Frontal cortex (tissue), 3 donors: ENCODE measurements at regions not wholly inside any gene's neighbourhood (a gene's known extent, or its start where the extent isn't known, plus 50 kb on each side); places are given as distances from the start of the nearest gene placed in this dataset.

Source experiments
- DNase-seq, 2 donors: peaks; one replicate each; pipeline ENCODE4 v3.0.0; 2012; ENCODE audit warnings: low spot score in 2 of 2
- FAIRE-seq: peaks from 2 replicates; lab custom pipeline; 2012; peaks lifted over from hg19 to GRCh38; lab: Jason Lieb, UNC
- donor health status: control.
- donor health status: control.
- donor health status: control.

DNA sequence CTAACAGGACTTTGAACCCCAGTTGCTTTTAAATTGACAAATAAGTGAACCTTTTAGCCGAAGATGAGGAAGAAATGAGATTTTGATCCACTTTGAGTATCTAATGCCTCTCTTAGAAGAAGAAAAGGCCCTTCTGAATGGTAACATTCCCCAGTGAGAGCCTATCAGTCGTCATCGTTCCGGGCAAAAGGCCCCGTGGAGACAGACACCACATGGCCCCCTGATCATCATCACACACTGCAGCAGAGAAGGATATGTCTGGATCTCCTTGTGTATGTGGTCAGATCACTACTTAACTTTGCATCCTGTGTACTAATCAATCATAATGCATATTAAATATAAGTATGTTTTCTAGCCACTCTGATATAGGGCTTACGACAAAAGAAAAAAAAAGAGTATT, 87.3 kb upstream of the SMYD2 start:
- FAIRE-seq (no peak), DNase-seq (no peak)

DNA sequence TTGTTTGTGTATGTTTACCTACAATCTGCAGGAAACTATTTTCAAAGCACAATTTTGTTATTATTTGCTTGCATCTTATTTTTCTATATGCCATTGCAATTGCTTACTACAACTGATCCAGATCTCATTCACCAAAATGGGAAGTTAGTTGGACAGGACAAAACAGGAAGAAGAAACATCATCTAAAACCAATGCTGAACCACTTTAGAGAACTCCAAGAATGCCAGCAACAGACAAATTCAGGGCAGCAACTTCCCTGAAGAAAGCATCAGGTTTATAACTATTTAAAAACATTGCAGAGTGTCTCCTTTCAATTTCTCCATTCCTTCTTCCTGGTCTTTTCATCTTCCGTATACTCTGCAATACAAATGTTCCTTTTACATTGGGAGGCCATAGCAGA, 82.4 kb upstream of the SMYD2 start:
- DNase-seq (no peak), FAIRE-seq (no peak)

DNA sequence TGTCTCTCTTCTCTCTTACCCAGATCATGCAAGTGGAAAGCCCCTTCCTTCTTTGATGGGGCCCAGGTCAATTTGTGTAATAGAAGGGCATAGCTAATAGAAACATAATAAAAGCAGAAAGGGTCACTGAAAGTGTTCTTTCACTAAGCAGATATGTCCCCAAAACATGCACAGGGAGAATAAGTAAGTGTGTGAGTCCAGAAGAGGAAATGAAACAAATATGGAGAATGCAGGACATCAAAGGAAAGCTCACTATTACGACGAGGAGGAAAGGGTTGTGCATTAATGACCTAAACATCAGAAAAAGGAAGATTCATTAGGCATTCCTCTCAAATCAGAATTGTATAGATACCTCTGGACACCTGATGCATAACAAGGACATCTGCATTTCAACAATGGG, 81.4 kb upstream of the SMYD2 start:
- DNase-seq (no peak), FAIRE-seq (no peak)

DNA sequence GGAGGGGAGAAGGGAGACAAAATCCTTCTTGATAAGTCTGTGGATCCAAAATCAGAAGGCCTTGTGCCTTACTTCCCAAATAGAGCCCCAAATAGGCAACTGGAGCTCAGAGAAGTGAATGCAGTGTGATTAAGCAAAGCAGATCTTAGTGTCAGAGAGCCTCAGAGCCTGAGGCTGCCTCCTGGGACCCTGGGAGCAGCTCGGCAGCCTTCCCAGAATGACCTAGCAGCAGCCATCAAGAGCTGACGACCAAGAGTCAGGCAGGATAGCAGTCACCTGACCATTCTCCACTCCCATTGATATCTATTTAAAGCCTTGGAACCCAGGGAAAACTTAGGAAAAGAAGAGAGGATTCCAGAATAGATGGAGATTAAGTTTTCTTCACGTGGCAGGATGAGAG, 78.0 kb upstream of the SMYD2 start:
- DNase-seq (no peak), FAIRE-seq (no peak)

DNA sequence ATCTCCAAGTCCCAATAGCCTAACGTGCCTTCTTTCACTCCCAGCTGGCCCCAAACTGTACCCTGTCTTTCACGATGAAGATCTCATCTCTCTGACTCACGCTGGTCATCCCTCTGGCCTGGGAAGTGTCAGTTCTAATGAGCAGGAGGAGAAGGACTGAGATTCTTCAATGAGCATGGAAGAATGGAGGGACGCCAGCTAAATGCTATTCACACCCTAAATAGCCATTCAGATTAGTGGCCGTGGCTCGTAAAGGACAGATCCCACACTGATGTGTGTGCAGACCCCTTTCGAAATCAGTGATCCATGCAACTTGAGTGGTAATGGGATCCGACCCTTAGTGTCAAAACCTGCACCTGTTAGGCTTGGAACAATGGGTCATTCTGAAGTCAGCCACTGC, 75.9 kb upstream of the SMYD2 start:
- FAIRE-seq: no peak
- no peak for DNase-seq

DNA sequence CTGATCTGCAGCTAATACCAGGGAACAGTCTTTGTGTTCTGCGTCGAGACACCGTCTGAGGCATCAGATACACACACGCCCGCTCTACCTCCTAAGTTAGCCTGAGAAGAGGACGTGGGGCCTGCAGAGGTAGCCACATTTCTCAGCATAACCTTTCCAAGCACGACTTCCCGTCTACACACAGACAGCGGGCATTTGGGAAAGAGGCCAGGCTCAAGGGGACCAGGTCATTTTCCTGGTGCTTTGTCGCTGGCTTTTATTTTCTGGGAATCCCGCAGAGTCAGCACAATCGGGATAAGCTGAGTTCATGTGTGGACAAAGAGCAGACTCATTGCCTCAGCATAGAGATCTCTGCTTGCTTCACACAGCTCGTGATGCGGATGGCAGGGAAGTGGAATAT, 72.5 kb upstream of the SMYD2 start:
- DNase-seq (no peak), FAIRE-seq (no peak)

DNA sequence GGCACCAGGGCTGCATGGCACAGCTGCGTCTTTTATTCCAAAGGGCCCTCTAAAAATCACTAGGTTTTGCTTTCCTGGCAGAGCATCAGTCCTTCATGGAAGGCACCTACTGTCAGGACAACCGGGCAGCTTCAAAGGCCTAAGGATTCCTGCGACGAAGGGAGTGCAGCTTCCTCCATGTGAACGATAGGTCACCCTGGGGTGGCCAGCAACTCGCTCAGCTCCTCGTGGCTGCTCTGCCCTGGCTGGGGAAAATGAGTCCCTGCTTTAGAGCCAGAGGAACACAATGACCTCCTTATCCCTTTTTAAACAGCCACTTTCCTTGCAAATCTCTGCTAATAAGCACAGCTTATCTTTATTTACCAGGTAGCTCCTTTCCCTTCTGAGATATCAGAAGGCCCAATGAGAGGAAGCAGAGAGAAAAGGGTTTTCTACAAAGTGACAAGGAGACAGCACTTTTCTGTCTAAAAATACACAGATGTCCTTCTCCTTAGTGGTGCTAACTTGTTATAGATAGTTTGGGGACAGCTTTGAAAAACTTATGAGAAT, 71.6 kb upstream of the SMYD2 start:
- FAIRE-seq: no peak
- no peak for DNase-seq

DNA sequence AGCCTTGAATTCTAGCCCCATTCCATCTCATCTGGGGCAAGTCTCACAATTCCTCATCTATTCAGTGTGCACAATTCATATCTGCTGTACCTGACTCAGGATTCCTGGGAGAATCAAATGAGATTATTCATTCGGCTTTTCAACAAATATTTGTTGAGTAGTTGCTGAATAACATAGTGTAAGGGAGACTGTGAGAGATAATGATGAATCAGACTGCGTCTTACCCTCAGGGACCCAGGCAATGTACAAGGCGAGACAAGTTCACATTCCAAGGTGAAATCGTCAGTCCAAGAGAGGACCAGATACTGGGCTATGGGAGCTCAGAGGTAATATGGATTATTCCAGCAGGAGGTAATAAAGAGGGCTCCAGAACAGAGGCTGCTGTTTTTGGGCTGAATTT, 67.8 kb upstream of the SMYD2 start:
- DNase-seq (no peak), FAIRE-seq (no peak)

DNA sequence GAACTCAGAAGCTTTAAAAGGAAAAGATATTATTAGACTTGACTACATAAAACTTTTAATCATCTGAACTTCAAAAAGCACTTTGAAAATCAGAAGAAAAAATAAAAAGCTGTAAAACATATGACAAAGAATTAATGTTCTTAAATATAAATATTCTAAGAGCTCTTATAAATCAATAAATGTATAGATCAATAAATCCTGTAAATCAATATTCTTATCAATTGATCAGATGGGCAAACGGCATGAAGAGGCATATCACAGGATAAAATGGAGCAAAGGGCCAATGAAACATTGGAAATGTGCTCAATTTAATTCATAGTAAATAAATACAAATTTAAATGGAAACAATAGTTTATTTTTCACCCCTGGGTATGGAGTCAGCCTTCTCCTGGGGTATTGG, 66.1 kb upstream of the SMYD2 start:
- no peak for DNase-seq
- no peak for FAIRE-seq

DNA sequence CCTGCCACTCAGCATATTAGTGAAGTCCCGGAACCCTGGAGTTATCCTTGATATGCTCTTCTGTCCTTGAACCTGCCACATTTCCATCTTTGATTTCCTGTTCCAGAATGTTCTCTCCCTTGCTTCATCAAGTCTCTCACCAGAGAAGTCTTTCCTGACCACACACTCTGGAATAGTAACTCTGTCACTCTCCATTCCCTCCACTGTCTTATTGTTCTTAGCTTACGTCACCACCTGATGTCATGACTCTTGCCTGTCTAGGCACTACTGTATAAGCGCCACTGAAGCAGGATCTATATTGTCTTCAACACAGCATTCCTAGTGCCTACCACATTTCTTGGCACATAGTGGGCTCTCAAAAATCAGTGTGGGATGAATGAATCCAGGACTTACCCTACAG, 65.4 kb upstream of the SMYD2 start:
- no peak for FAIRE-seq
- DNase-seq: no peak

DNA sequence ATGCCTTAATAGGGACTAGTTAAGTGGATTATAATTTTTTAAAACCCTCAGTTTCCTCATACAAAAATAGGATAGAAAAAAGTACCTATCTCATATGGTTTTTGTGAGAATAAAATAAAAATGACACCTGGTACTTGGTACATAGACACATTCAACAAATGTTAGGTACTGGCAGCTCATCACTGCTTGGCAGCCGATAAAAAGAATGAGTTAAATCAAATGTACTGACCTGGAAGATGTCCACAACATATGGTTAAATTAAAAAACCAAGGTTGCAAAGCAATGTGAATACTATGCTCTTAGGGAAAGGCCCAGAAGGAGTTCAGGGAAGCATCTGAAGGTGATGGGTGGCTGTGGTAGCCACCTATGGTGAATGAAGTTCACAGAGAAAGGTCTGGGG, 64.9 kb upstream of the SMYD2 start:
- FAIRE-seq: no peak
- no peak for DNase-seq

DNA sequence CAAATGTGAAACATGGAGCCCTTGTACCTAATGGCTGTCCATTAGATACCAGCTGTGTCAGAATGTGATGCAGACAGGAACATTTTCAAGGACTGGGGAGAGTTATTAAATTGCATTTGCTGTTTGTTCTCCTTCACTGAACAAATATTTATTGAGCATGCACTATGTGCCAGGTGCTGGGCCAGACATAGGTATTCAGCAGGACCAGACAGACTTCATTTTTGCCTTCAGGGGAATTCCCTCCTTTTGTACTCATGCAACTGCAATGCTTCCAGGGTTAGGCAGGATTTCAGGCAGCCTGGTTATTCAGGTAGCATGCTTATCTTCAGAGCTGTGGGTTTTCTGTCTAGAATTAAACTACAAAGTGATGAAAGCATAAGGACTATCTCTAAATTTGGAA, 64.2 kb upstream of the SMYD2 start:
- no peak for FAIRE-seq

DNA sequence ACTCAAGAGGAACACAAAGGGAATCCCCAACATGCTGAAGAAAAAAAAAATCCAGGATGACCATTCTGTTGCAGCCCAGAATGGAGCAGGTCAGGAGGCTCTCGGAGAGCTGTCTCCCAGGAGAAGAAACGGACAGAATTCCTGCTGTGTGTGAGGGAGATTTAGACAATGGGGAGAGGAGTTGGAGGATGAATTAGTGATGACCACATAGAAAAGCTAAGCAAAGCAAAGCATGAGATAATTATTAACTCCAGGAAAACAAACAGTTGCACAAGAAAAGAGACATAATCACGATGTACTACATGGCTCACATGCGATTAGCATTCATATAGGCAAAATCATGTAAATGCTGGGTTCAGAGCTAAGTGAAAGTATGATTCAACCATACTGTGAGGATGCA, 61.1 kb upstream of the SMYD2 start:
- no peak for FAIRE-seq
- DNase-seq: no peak

More for the DNA sequence above, 64.2 kb upstream of the SMYD2 start:
- no peak for DNase-seq

DNA sequence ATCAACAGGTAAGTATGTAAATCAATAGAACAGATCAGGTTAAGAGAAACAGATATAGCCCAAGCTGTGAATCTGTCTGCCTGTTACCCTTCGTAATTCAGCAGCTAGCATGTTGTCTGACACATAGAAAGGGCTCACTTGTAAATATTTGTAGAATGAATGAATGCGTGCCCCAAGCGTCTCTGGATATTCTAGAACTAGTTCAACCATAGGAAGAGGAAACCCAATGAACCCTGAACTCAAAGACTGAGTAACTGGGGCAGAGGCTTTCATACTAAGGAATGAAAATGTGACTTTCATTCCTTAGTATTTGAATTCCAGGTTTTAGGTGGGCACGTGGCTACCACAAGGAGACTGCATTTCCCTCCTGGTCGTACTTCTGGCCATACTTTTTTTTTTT, 60.1 kb upstream of the SMYD2 start:
- DNase-seq (no peak), FAIRE-seq (no peak)

DNA sequence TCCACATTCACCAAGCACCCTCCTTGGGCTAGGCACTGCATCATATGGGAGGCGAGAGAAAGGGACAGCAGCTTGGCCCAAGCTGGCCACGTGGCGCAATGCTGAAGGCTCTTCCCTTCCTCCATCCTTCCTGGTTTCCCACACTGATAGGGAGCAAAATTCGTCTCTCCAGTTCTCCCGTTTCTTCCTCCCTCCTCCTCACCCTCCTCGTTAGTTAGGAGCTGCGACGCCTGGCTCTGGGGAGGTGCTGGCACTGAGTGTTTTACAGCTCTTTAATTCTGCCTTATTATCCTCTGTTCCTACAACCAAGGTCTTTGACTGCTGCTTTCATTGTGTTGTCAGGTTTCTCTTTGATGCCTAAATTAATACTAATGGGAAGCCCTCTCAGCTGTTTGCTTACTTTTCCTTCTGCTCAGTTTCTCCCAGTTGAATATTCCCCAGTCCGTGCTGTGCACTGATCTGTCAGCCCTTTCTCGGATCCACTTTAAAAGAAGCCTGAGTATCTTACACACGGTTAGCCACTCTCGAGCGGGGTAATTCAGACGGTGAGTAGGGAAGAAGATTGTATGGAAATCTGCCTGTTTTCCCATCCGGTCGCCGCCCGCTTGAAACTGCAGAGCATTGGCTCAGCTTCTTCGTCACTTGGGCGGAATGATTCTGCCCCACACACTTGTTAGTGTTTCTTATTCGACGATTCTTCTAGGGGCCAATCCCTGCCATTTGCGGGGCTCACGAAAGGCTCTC, 56.2 kb upstream of the SMYD2 start:
- DNase-seq (no peak), FAIRE-seq (no peak)

DNA sequence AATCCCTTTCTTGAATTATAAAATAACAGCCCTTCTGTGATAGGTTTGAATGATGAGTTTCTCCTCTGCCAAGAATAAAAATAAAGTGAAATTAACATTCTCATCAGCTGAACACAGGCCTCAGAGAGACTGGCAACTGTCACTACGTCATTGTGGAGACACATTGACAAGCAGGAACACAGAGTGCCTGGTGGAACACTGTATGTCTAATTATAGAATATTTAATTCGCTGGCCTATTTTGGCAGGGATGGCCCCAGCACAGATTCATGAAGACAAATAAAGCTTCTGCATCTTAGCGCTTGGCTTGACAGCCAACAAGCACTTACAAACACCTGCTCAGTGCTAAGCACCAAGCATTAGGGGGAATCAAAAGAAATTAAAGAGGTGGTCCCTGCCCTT, 52.0 kb upstream of the SMYD2 start:
- DNase-seq (no peak), FAIRE-seq (no peak)

DNA sequence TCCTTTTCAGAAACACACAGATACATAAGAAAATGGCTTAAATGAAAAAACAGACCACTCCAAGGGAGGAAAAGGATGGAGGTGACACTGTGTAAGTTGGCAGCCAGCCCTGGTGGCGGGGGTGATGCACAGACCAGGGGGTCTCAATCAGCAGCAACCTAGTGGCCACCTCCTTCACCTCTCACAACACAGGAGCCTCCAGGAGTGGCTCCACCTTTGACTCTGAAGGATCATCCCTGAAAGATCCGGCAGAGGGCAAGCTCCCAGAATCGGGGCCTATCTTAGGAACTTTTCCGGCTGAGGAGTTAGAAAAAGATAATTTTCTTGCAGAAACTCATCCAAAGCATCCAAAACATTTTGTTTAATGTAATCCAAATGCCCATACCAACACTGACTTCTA, 51.2 kb upstream of the SMYD2 start:
- DNase-seq (no peak), FAIRE-seq (no peak)
